GM12878 (cell line): ENCODE measurements at regions not wholly inside any gene's neighbourhood (a gene's known extent, or its start where the extent isn't known, plus 50 kb on each side); places are given as distances from the start of the nearest gene placed in this dataset.

Experiments used
- ATAC-seq: fragments of 200-7000 bp; cut with Tn5 transposase; 3 replicates; pipeline ENCODE4 v1.9.1; 2020; ENCODE audit warnings: mild to moderate bottlenecking, moderate library complexity
- BruUV-seq: library from RNA; stranded (reverse); fragments of 400-500 nt; replicated peaks from 2 replicates; lab custom pipeline; 2021; lab: Mats Ljungman, UMichigan
- CTCF ChIA-PET: fragments of 300-600 bp; sonication (Branson Sonifier 250); formaldehyde crosslinking; extraction: SDS; loops from one replicate; lab custom pipeline; 2021; ENCODE audit warnings: inconsistent platforms; lab: Yijun Ruan, JAX
- POLR2A ChIA-PET: fragments of 350-600 bp; formaldehyde crosslinking; extraction: SDS; loops from one replicate; lab custom pipeline; 2021; ENCODE audit warnings: inconsistent platforms; lab: Charles Lee
- RAD21 ChIA-PET: fragments of 300-600 bp; sonication (Branson Sonifier 250); formaldehyde crosslinking; loops from one replicate; lab custom pipeline; 2023; ENCODE audit warnings: antibody characterized with exemption; ENCODE audit not compliant: unreplicated experiment; lab: Charles Lee
- SMC1A ChIA-PET: fragments of 300-600 bp; sonication (Branson Sonifier 250); formaldehyde crosslinking; loops from one replicate; lab custom pipeline; 2023; ENCODE audit not compliant: unreplicated experiment, uncharacterized antibody; lab: Charles Lee
- DNase-seq: peaks from one replicate; pipeline ENCODE4 v3.0.0-alpha.2; 2011; ENCODE audit warnings: low read depth, low spot score
- FAIRE-seq: peaks from 3 replicates; lab custom pipeline; 2011; peaks lifted over from hg19 to GRCh38; lab: Jason Lieb, UNC
- H2AFZ ChIP-seq: 2 replicates; pipeline ENCODE4 v1.6.0; 2011; ENCODE audit warnings: low read depth, low read length, control low read depth; ENCODE audit not compliant: control insufficient read depth
- H3K27ac ChIP-seq: 2 replicates; pipeline ENCODE4 v1.5.1; 2011; ENCODE audit warnings: control low read depth; ENCODE audit not compliant: control insufficient read depth, insufficient read depth
- H3K27me3 ChIP-seq, 2 experiments: replicated peaks in 1 of 2; 2 replicates each; pipeline versions ENCODE4 v1.6.0 to v1.6.1; 2011; ENCODE audit warnings: low read length in 1 of 2; ENCODE audit not compliant: control insufficient read depth in 2 of 2, insufficient read depth in 2 of 2
- H3K36me3 ChIP-seq, 2 experiments: 2 replicates each; pipeline ENCODE4 v1.5.1; 2011; ENCODE audit warnings: low read length in 1 of 2; ENCODE audit not compliant: control insufficient read depth in 2 of 2, insufficient read depth in 2 of 2
- H3K4me1 ChIP-seq: 2 replicates; pipeline ENCODE4 v1.6.1; 2011; ENCODE audit warnings: mild to moderate bottlenecking, low read length, moderate library complexity, mixed read lengths; ENCODE audit not compliant: control insufficient read depth, insufficient read depth
- H3K4me2 ChIP-seq: 2 replicates; pipeline ENCODE4 v1.6.0; 2011; ENCODE audit warnings: control low read depth; ENCODE audit not compliant: control insufficient read depth, insufficient read depth
- H3K4me3 ChIP-seq: fragments of 200-600 bp; sonication (generic); 2 replicates; pipeline ENCODE4 v1.5.1; 2016
- H3K79me2 ChIP-seq: 2 replicates; pipeline ENCODE4 v1.6.0; 2011; ENCODE audit warnings: low read length; ENCODE audit not compliant: control insufficient read depth, insufficient read depth
- H3K9ac ChIP-seq: 2 replicates; pipeline ENCODE4 v1.8.0; 2011; ENCODE audit warnings: low read length, control low read depth, mixed read lengths; ENCODE audit not compliant: control insufficient read depth, insufficient read depth
- H3K9me3 ChIP-seq: replicated peaks from 3 replicates; pipeline ENCODE4 v1.5.1; 2011; ENCODE audit warnings: mild to moderate bottlenecking, low read length; ENCODE audit not compliant: control insufficient read depth, insufficient read depth
- H4K20me1 ChIP-seq: 2 replicates; pipeline ENCODE4 v1.6.0; 2011; ENCODE audit not compliant: control insufficient read depth, insufficient read depth
- ATF7 ChIP-seq: fragments of 450-650 bp; IDR thresholded peaks from 2 replicates; pipeline ENCODE4 v1.6.1; 2016; ENCODE audit warnings: low read depth, mild to moderate bottlenecking
- BCL11A ChIP-seq: IDR thresholded peaks from 2 replicates; pipeline ENCODE4 v1.6.1; 2011; ENCODE audit warnings: low read depth, low read length
- BMI1 ChIP-seq: fragments of 450-650 bp; IDR thresholded peaks from 2 replicates; pipeline ENCODE4 v1.6.1; 2016; ENCODE audit warnings: mild to moderate bottlenecking, moderate library complexity, borderline replicate concordance
- CHD4 ChIP-seq: fragments of 200-600 bp; sonication (generic); IDR thresholded peaks from 2 replicates; pipeline ENCODE4 v1.6.1; 2016; ENCODE audit warnings: mild to moderate bottlenecking
- DPF2 ChIP-seq: fragments of 450-650 bp; IDR thresholded peaks from 2 replicates; pipeline ENCODE4 v1.6.1; 2017; ENCODE audit warnings: mild to moderate bottlenecking
- FOS ChIP-seq: IDR thresholded peaks from 3 replicates; pipeline ENCODE4 v1.6.1; 2011; ENCODE audit warnings: borderline replicate concordance; ENCODE audit not compliant: insufficient read length; ENCODE audit errors: extremely low read depth
- IRF5 ChIP-seq: fragments of 450-650 bp; IDR thresholded peaks from 2 replicates; pipeline ENCODE4 v1.6.1; 2017; ENCODE audit warnings: borderline replicate concordance
- RB1 ChIP-seq: fragments of 450-650 bp; formaldehyde crosslinking; IDR thresholded peaks from 2 replicates; pipeline ENCODE4 v1.6.1; 2017; ENCODE audit warnings: mild to moderate bottlenecking, borderline replicate concordance
- RBBP5 ChIP-seq: fragments of 200-600 bp; sonication (generic); conservative IDR thresholded peaks from 2 replicates; pipeline ENCODE4 v1.6.1; 2016
- SIN3A ChIP-seq: IDR thresholded peaks from 2 replicates; pipeline ENCODE4 v1.6.1; 2012; ENCODE audit warnings: low read depth, low read length, improper control_type of control experiment
- TCF12 ChIP-seq: IDR thresholded peaks from 2 replicates; pipeline ENCODE4 v1.6.1; 2011; ENCODE audit warnings: low read depth, mild to moderate bottlenecking, low read length
- ZBED1 ChIP-seq: IDR thresholded peaks from 2 replicates; pipeline ENCODE4 v1.6.1; 2016; ENCODE audit warnings: borderline replicate concordance
- ZNF24 ChIP-seq: fragments of 450-650 bp; IDR thresholded peaks from 2 replicates; pipeline ENCODE4 v1.6.1; 2017; ENCODE audit warnings: antibody characterized with exemption, mild to moderate bottlenecking
- in situ Hi-C: fragments of 300-500 bp; cut with MboI; formaldehyde crosslinking; loops from 9 replicates; pipeline ENCODE4 v1.14.3; 2018; ENCODE audit warnings: mixed read lengths
- intact Hi-C: fragments of 100-400 bp; cut with micrococcal nuclease; formaldehyde crosslinking; loops from one replicate; pipeline ENCODE4 v1.14.2; 2022; ENCODE audit not compliant: unreplicated experiment

- ChIA-PET SMC1A (no interaction called here), POLR2A (no interaction called here), RAD21 (no interaction called here), CTCF (no interaction called here)
- TF ChIP-seq IRF5 (no peak), FOS (no peak), SIN3A (no peak), ZBED1 (no peak), ZNF24 (no peak), RB1 (no peak), TCF12 (no peak), RBBP5 (no peak), CHD4 (no peak), DPF2 (no peak), BMI1 (no peak), ATF7 (no peak), BCL11A (no peak)
- Histone ChIP-seq H3K9ac (no peak overlapping the region), H2AFZ (no peak overlapping the region), H3K4me3 (no peak overlapping the region), H3K27ac (no peak overlapping the region), H3K36me3 (no peaks in the 10 kb centered on the region), H3K4me1 (no peaks in the 10 kb centered on the region), H3K4me2 (no peak overlapping the region), H4K20me1 (no peaks in the 10 kb centered on the region), H3K27me3 (no peaks in the 10 kb centered on the region), H3K9me3 (no peaks in the 10 kb centered on the region), H3K79me2 (no peaks in the 10 kb centered on the region)
- in situ Hi-C loops (no loop called here), intact Hi-C loops (no loop called here)
- no TSS peak for BruUV-seq
- ATAC-seq, result no peak
- no peak for DNase-seq
- no peak for FAIRE-seq
These were observed 310.2 kb upstream of the ADAMTS5 start for GRCh38 chr21:27277110-27277509.
